HUDEP-2 (cell line): ENCODE measurements at regions not wholly inside any gene's neighbourhood (a gene's known extent, or its start where the extent isn't known, plus 50 kb on each side); places are given as distances from the start of the nearest gene placed in this dataset.
"Not testable (repeated sequence)": the region's sequence is repeated elsewhere in the genome, so short reads cannot be mapped to it uniquely, and the experiment has no call there.

Experiments used
- DNase-seq, 76 experiments: peaks; one replicate each; lab custom pipeline; 2025; ENCODE audit not compliant: unreplicated experiment in 76 of 76; lab: John Stamatoyannopoulos, UW

DNA sequence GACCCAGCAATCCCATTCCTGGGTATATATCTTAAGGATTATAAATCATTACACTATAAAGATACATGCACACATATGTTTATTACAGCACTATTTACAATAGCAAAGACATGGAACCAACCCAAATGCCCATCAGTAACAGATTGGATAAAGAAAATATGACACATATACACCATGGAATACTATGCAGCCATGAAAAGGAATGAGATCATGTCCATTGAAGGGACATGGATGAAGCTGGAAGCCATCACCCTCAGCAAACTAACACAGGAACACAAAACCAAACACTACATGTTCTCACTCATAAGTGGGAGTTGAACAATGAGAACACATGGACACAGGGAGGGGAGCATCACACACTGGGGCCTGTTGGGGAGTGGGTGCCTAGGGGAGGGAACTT lies 694.5 kb downstream of the CBLN4 start:
- DNase-seq = not testable (repeated sequence)

DNA sequence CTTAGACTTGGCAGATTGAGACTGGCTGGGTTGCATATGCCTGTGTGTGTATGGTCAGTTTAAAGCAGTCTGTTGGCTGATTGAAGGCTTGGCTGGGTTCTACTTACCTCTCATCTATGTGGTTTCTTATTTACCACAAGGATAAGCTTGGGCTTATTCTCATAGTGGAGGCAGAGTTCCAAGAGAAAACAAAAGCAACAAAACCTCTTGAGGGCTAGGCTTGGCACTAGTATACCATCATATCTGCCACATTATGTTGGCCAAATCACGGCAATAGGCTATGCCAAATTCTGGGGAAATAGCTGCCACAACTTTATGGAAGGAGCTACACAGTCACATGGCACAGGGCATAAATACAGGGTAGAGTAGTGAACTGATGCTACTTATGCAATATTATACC lies 714.1 kb downstream of the CBLN4 start:
- DNase-seq = no peak

GRCh38 chr20:55283889-55284288 lies 721.4 kb downstream of the CBLN4 start:
- no peak for DNase-seq

GRCh38 chr20:55273149-55273548 lies 732.2 kb downstream of the CBLN4 start:
- DNase-seq = no peak

DNA sequence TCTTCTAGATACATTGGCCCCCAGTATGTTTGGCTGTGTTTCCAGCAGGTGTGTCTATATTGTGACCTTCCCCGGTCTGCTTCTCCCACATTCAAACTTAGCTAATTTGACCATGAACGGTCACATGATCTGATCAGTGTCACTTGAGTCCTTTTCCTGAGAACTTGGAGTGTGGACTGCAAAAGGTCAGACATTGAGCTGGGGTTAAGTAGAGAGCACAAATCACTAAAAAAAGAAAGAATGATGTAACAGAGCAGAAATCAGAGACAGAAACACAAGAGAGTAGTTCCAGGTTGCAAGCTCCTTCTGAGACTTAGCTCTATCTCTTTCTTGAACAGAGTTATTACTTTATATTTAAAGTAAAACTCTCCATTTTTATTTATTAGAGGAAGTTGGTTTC lies 733.9 kb downstream of the CBLN4 start:
- DNase-seq = no peak

DNA sequence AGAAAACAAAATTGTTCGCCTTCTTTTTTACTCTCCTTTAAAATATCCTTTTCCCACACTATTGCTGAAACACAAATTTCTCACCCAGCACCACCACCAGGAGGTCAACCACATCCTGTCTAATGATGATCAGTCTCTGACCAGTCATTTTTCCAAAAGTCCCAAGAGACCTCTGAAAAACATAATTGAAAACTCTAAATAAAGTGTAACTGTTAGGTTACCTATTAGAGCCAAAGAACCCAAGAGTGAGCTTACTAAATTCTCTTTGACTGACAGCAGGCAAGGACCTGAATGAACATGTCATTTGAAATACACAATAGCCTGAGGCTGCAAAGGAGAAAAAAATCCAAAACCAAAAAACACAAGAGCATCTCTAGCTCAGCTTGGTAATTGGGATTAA lies 735.4 kb downstream of the CBLN4 start:
- DNase-seq = no peak

DNA sequence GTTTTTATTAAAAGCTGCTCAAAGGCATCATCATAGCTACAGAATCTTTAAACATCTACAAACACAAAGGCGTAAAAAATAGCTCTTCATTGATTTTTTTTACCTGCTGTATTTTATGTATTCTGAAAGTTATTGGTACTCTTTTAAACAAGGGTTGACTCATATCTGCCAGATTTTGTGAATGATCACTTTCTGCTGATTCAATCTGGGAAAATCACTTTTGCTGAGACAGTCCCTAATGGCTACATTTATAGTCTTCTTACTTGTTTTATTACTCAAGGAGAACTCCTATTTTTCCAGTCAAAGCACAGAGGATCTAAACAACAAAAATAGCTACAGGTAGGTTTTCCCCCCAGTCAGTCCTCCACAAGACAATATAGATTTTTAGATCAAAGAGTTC lies 739.0 kb downstream of the CBLN4 start:
- no peak for DNase-seq

- no peak for DNase-seq
Observed at GRCh38 chr20:55264703-55265239, 740.5 kb downstream of the CBLN4 start.

GRCh38 chr20:55258559-55258958 lies 746.8 kb downstream of the CBLN4 start:
- no peak for DNase-seq

DNA sequence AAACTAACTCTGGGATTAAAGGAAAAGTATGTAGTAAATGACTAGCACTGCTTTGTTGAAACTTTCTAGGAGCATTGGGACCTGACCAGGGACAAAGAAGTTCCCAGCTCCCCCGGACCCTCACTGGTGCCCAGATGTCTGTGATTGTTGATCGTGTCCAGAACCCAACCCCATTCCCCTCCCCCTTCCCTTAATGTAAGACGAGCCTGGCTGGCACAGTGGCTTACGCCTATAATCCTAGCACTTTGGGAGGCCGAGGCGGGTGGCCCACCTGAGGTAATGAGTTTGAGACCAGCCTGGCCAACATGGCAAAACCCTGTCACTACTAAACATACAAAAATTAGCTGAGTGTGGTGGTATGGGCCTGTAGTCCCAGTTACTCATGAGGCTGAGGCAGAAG lies 750.3 kb downstream of the CBLN4 start:
- no peak for DNase-seq

- no peak for DNase-seq
Observed at GRCh38 chr20:55253781-55254180, 751.5 kb downstream of the CBLN4 start.

GRCh38 chr20:55252521-55252920 lies 752.8 kb downstream of the CBLN4 start:
- peak in 2 of 76 experiments; percentile 1 for DNase-seq

GRCh38 chr20:55251170-55251569 lies 754.1 kb downstream of the CBLN4 start:
- no peak for DNase-seq

DNA sequence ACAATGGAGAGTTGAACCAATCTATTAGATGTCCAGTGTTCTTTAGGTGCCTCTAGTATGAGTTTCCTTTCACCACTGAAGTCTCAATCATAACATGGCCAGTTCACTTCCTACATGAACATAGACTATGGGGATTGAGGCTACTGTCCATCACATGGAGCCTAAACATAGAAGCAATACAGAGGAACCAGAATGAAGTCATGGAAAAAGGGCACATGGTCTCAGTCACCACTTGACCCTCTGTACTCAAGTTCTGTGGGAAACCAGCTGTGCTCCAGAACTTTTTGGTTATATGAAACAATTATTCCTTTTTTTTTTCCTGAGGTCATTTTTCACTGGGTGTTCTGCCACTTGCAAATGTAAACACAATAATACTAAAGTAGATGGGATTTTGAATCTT lies 762.5 kb downstream of the CBLN4 start:
- DNase-seq = no peak

DNA sequence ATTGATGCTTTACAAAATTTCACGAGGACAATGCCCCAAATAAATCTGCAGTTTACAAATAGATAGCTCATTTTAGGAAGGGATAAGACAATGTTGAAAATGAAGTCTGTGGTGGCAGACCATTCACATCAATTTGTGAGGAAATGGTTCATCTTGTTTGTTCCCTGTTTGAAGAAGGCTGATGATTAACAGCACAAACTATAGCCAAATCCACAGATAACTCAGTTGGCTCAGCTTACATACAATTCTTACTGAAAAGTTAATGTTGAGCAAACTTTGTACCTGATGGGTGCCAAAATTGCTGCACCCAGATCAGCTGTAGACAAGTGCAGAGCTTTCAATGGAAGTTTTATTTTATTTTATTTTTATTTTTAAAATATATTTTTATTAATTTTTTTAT lies 763.9 kb downstream of the DOK5 start:
- no peak for DNase-seq

GRCh38 chr20:55232647-55233046 lies 757.3 kb downstream of the DOK5 start:
- DNase-seq = no peak

GRCh38 chr20:55229451-55229850 lies 754.1 kb downstream of the DOK5 start:
- DNase-seq = no peak

DNA sequence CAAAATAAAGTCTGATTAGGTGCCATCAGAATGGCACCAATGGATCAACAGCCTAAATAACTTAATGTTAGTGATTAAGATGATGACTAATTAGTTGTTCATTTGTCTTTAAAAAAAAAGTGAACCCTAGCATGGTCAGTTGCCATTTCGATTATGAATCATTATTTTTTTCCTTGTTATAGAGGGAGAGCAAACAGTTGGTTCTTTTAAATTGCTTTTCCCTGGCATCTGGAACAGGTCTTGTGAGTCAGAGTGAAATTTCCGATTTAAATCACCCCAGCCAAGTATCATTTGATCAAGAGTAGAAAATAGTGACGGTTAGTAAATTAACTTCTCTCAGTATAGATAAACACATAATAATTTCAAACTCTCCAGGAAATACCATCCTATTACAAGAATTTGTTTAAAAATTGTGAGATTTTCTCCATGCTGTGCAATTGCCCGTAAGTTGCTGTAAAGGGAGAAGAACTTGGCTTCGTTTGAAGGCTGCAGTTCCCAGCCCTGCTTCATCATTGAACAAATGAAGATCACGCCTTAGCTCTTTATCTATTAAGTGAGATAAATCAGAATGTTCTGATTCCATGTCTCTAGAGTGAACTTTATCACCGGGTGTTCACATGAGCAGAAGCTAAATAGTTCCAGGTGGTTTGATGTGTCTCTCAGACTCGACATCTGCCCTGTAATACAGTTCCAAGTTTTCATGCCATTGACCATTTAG lies 741.3 kb downstream of the DOK5 start:
- no peak for DNase-seq

DNA sequence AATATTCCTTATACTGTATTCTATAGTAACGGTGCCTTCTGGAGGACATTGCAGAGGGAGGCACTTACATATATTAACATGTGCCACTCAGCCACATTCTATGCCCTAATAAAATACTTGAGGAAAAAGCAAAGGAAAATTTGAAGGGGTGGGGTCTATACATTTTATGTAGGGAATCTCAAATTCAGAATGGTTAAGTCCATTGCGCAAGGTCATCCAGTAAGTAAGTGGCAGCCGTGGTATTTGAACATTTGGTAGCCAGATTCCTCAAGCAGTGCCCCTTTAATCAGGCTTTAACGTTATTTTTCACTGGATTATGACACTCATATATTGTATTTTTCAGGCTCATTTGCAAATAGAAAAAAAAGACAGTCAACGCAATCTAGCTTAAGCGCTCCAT lies 738.3 kb downstream of the DOK5 start:
- DNase-seq = no peak

- DNase-seq = no peak
Observed at GRCh38 chr20:55211481-55211880, 736.1 kb downstream of the DOK5 start.

DNA sequence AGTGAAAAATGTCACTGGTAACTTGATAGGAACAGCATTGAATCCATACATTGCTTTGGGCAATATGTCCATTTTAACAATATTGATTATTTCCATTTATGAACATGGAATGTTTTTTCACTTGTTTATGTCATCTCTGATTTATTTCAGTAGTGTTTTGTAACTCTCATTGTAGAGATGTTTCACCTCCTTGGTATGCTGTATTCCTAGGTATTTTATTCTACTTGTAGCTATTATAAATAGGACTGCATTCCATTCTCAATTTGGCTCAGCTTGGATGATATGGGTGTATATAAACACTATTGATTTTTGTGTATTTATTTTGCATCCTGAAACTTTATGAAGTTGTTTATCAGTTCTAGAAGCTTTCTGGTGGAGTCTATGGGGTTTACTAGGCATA lies 730.3 kb downstream of the DOK5 start:
- no peak for DNase-seq

DNA sequence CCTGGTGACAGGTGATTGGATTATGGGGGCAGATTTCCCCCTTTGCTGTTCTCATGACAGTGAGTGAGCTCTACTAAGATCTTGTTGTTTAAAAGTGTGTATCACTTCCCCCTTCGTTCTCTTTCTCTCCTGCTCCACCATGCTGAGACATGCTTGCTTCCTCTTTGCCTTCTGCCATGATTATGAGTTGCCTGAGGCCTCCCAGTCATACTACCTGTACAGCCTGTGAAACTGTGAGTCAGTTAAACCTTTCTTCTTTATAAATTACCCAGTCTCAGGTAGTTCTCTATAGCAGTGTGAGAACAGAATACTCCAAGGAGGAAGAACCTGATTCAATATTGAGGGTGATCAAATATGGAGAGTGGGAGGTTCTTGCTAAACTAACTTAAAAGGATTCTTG lies 724.9 kb downstream of the DOK5 start:
- no peak for DNase-seq

DNA sequence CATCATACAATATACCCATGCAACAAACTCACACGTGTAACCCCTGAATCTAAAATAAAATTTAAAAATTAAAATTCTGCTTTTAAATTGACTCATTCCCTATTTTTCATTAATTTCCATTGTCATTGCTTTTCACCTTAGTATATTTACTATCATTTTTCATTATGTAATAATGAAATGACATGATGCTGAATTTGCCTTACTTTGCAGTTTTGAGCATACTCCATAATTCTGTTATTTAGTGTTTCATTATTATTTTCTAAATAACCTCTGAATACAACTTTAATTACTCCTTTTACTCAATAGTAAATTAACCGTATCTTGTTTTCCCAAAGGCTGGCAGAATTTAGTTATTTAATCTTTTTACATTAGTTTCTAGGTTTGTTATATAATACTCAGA lies 719.6 kb downstream of the DOK5 start:
- DNase-seq = no peak
